ENCODE measurements at regions not wholly inside any gene's neighbourhood (a gene's known extent, or its start where the extent isn't known, plus 50 kb on each side); places are given as distances from the start of the nearest gene placed in this dataset.

GRCh38 chr16:80009971-80010659, 409.6 kb upstream of the MAF start:
- H3K4me3 ChIP-seq (ENCODE audit: low read depth, low read length), result no peak overlapping the region
- TF ChIP-seq CTCF (IDR thresholded peaks at IDR 0.05; ENCODE audit: insufficient read depth, low read depth, low read length, missing control alignments), result no peak
- DNase-seq (ENCODE audit: low read depth), result no peak

DNA sequence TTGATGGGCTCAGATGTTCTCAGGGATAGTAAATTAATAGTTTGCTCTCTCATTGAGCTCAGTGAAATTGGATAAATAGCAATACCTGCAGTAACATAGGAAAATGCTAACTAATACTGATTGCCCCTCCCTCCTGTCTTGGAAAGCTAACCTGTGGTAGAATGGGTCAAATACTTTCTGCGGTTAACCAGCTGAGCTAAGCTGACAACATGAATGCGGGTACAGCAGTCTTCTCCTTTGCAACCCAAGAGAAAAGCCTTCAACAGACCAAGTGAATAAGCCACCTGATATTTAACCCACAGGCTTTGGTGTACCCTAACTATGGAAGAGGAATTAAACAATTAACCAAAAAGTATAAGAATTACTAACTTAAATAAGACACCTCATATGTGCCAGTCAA, 408.3 kb upstream of the MAF start:
- no peak for TF ChIP-seq CTCF (IDR thresholded peaks at IDR 0.05; ENCODE audit: insufficient read depth, low read depth, low read length, missing control alignments)
- no peak overlapping the region for H3K4me3 ChIP-seq (ENCODE audit: low read depth, low read length)
- no peak for DNase-seq (ENCODE audit: low read depth)

- no peak for TF ChIP-seq CTCF (IDR thresholded peaks at IDR 0.05; ENCODE audit: insufficient read depth, low read depth, low read length, missing control alignments)
- DNase-seq (ENCODE audit: low read depth), result no peak
- H3K4me3 ChIP-seq (ENCODE audit: low read depth, low read length), result no peak overlapping the region
These were observed 406.7 kb upstream of the MAF start for GRCh38 chr16:80007231-80007630.

GRCh38 chr16:80006241-80007215, 406.0 kb upstream of the MAF start:
- no peak overlapping the region for H3K4me3 ChIP-seq (ENCODE audit: low read depth, low read length)
- TF ChIP-seq CTCF (IDR thresholded peaks at IDR 0.05; ENCODE audit: insufficient read depth, low read depth, low read length, missing control alignments), result no peak
- peak; percentile 20 for DNase-seq (ENCODE audit: low read depth)

- DNase-seq (ENCODE audit: low read depth), result no peak
- no peak overlapping the region for H3K4me3 ChIP-seq (ENCODE audit: low read depth, low read length)
- no peak for TF ChIP-seq CTCF (IDR thresholded peaks at IDR 0.05; ENCODE audit: insufficient read depth, low read depth, low read length, missing control alignments)
These were observed 403.6 kb upstream of the MAF start for GRCh38 chr16:80004113-80004512.

- no peak overlapping the region for H3K4me3 ChIP-seq (ENCODE audit: low read depth, low read length)
- DNase-seq (ENCODE audit: low read depth), result no peak
- no peak for TF ChIP-seq CTCF (IDR thresholded peaks at IDR 0.05; ENCODE audit: insufficient read depth, low read depth, low read length, missing control alignments)
These were observed 401.7 kb upstream of the MAF start for GRCh38 chr16:80002261-80002660.

Measured in GM12865 (cell line).